ENCODE measurements at regions not wholly inside any gene's neighbourhood (a gene's known extent, or its start where the extent isn't known, plus 50 kb on each side); places are given as distances from the start of the nearest gene placed in this dataset.

- TF ChIP-seq, protein P1, sequence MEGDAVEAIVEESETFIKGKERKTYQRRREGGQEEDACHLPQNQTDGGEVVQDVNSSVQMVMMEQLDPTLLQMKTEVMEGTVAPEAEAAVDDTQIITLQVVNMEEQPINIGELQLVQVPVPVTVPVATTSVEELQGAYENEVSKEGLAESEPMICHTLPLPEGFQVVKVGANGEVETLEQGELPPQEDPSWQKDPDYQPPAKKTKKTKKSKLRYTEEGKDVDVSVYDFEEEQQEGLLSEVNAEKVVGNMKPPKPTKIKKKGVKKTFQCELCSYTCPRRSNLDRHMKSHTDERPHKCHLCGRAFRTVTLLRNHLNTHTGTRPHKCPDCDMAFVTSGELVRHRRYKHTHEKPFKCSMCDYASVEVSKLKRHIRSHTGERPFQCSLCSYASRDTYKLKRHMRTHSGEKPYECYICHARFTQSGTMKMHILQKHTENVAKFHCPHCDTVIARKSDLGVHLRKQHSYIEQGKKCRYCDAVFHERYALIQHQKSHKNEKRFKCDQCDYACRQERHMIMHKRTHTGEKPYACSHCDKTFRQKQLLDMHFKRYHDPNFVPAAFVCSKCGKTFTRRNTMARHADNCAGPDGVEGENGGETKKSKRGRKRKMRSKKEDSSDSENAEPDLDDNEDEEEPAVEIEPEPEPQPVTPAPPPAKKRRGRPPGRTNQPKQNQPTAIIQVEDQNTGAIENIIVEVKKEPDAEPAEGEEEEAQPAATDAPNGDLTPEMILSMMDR (conservative IDR thresholded peaks at IDR 0.05 in 1 of 2, IDR thresholded peaks at IDR 0.05 in 1 of 2; ENCODE audit: extremely low read depth in 1 of 2, insufficient read depth in 1 of 2, low read depth in 1 of 2, low read length in 2 of 2), result no peak
- no peak for TF ChIP-seq EZH2 (IDR thresholded peaks at IDR 0.05; ENCODE audit: borderline replicate concordance, low read length)
Measured at GRCh38 chr9:22969350-22969979, 522.8 kb downstream of the DMRTA1 start.
